ENCODE measurements at regions not wholly inside any gene's neighbourhood (a gene's known extent, or its start where the extent isn't known, plus 50 kb on each side); places are given as distances from the start of the nearest gene placed in this dataset.

DNA sequence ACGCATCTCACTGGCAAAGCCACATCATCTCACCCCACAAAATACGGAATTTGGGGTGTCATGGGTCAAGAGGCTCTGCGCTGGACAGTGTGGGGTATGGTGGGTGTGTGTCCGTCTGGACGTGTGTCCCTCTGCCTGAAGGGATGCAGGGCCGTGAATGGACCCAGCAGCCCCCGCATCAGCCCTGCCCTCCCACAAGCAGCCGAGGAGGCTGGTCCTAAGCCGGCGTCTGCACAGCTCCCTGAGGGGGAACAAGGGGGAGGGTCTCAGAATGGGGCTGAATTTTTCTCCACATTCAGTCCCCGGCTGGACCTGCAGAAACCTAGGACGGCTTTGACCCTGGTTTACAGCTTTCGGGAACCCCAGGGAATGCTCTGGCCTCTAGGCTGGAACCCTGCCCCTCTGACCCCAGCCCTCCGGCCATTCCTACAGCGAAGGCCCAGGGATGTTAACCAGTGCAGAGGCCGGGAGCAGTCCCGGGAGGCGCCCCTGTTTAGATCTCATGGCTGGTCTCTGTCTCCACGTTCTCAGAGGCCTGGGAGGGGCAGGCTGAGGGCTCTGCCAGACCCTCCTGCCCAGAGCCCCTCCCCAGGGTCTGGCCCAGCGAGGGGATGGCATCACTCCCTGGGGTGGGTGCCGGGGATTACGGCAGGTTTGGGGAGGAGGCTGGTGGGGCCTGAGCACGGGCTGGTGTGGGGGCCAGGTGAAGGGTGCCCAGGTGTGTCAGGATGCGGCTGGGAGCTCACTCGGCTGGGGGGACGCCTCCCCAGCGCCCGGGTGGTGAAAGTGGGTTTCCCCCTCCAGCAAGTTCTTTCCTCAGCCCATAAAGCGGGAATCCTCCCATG is 156.5 kb upstream of the C14orf180 start:
- intact Hi-C loops (cut with micrococcal nuclease): no loop called here
- no peak for TF ChIP-seq GTF2F1 (IDR thresholded peaks at IDR 0.05; ENCODE audit: low read depth, low read length)
- TF ChIP-seq KLF1 (tag; IDR thresholded peaks at IDR 0.05): no peak
- TF ChIP-seq ZNF12 (CRISPR knock-in tag; IDR thresholded peaks at IDR 0.05): no peak
- no peak for TF ChIP-seq PTRF (tag; IDR thresholded peaks at IDR 0.05)
- no peak for TF ChIP-seq GTF2E2 (tag; IDR thresholded peaks at IDR 0.05)
- TF ChIP-seq E2F8 (IDR thresholded peaks at IDR 0.05; ENCODE audit: low read depth, partially characterized antibody): no peak
- TF ChIP-seq NFIC (IDR thresholded peaks at IDR 0.05): no peak
- no peak for TF ChIP-seq POLR2A (conservative IDR thresholded peaks at IDR 0.05)
- TF ChIP-seq XRCC4 (IDR thresholded peaks at IDR 0.05; ENCODE audit: extremely low read depth, insufficient read depth, insufficient read length): no peak
- no peak for TF ChIP-seq ZKSCAN1 (IDR thresholded peaks at IDR 0.05; ENCODE audit: low read depth, low read length)
- no peak for TF ChIP-seq CHAMP1 (IDR thresholded peaks at IDR 0.05)
- TF ChIP-seq DLX4 (CRISPR knock-in tag; IDR thresholded peaks at IDR 0.05): no peak
- TF ChIP-seq SUPT5H (IDR thresholded peaks at IDR 0.05): no peak
- no peak for TF ChIP-seq NFYB (IDR thresholded peaks at IDR 0.05; ENCODE audit: extremely low read depth, insufficient read length)
- TF ChIP-seq, protein P1, sequence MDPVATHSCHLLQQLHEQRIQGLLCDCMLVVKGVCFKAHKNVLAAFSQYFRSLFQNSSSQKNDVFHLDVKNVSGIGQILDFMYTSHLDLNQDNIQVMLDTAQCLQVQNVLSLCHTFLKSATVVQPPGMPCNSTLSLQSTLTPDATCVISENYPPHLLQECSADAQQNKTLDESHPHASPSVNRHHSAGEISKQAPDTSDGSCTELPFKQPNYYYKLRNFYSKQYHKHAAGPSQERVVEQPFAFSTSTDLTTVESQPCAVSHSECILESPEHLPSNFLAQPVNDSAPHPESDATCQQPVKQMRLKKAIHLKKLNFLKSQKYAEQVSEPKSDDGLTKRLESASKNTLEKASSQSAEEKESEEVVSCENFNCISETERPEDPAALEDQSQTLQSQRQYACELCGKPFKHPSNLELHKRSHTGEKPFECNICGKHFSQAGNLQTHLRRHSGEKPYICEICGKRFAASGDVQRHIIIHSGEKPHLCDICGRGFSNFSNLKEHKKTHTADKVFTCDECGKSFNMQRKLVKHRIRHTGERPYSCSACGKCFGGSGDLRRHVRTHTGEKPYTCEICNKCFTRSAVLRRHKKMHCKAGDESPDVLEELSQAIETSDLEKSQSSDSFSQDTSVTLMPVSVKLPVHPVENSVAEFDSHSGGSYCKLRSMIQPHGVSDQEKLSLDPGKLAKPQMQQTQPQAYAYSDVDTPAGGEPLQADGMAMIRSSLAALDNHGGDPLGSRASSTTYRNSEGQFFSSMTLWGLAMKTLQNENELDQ (CRISPR knock-in tag; IDR thresholded peaks at IDR 0.05; ENCODE audit: borderline replicate concordance): no peak

More for the DNA sequence above, 156.5 kb upstream of the C14orf180 start:
- Histone ChIP-seq H3K79me2 (ENCODE audit: control insufficient read depth, insufficient read depth, low read length) (no peaks in the 10 kb centered on the region), H2AFZ (ENCODE audit: low read depth, low read length) (no peak overlapping the region), H3K4me1 (replicated peaks in 1 of 2; ENCODE audit: control insufficient read depth in 2 of 2, insufficient read depth in 2 of 2, low read length in 2 of 2) (no peaks in the 10 kb centered on the region; a peak in 1 of 5 replicates), H4K20me1 (replicated peaks; ENCODE audit: control insufficient read depth, insufficient read depth, low read length) (no peaks in the 10 kb centered on the region), H3K9me3 (replicated peaks; ENCODE audit: control insufficient read depth, insufficient read depth, low read depth, low read length) (no peaks in the 10 kb centered on the region), H3K27me3 (ENCODE audit: control insufficient read depth in 2 of 2, insufficient read depth in 2 of 2, low read length in 2 of 2) (peaks cover 4 to 20% of the 10 kb centered on the region in 2 experiments; a peak in 2 of 5 replicates), H3K36me3 (ENCODE audit: control insufficient read depth, insufficient read depth, low read length) (no peaks in the 10 kb centered on the region), H3K9me1 (ENCODE audit: control insufficient read depth, insufficient read depth, low read length) (no peaks in the 10 kb centered on the region), H3K4me3 (no peak overlapping the region), H3K4me2 (ENCODE audit: insufficient read depth, low read length) (no peak overlapping the region), H3K9ac (ENCODE audit: insufficient read depth in 1 of 2, low read depth in 2 of 2, low read length in 2 of 2) (no peak overlapping the region), H3K27ac (ENCODE audit: extremely low read depth, low read depth, low read length) (no peak overlapping the region)
- ChIA-PET CTCF (ENCODE audit: low intra/inter-chr PET ratio) (no interaction called here), POLR2A (interaction anchor here (0.7 kb wide), 1 partner anchor 326 kb away, joined by 3 read pairs; no protein-coding TSS in a partner anchor)
- FAIRE-seq (no peak), ATAC-seq (no peak), DNase-seq (ENCODE audit: extremely low read depth in 1 of 4, low spot score in 3 of 4) (no peak)
- BruUV-seq (replicated peaks): no TSS peak
- in situ Hi-C loops (cut with MboI): no loop called here
- 3% methylated on average over 17 of the region's 29 CpGs for WGBS (ENCODE audit: insufficient coverage, low coverage, missing lambda C conversion rate)

Data from K562 (cell line).